Neural cell (in vitro differentiated cells): ENCODE measurements at regions not wholly inside any gene's neighbourhood (a gene's known extent, or its start where the extent isn't known, plus 50 kb on each side); places are given as distances from the start of the nearest gene placed in this dataset.

Experiments used
- CTCF ChIP-seq: fragments of 450-650 bp; IDR thresholded peaks from 2 replicates; pipeline ENCODE4 v1.5.1; 2014; ENCODE audit warnings: antibody characterized with exemption, mild to moderate bottlenecking, moderate library complexity; ENCODE audit not compliant: poor library complexity, severe bottlenecking
- EZH2 ChIP-seq: fragments of 200-600, 300-800 bp; shearing (Covaris generic), sonication (generic); IDR thresholded peaks from 2 replicates; pipeline ENCODE4 v1.6.1; 2014; ENCODE audit warnings: antibody characterized with exemption, low read length, borderline replicate concordance, mild to moderate bottlenecking; ENCODE audit not compliant: insufficient read depth, poor library complexity, severe bottlenecking
- POLR2AphosphoS5 ChIP-seq: IDR thresholded peaks from 2 replicates; pipeline ENCODE4 v1.6.1; 2012
- RAD21 ChIP-seq: fragments of 450-650 bp; conservative IDR thresholded peaks from 2 replicates; pipeline ENCODE4 v1.6.1; 2014; ENCODE audit warnings: antibody characterized with exemption, mild to moderate bottlenecking, moderate library complexity
- REST ChIP-seq: IDR thresholded peaks from 2 replicates; pipeline ENCODE4 v1.6.1; 2012; ENCODE audit warnings: borderline replicate concordance
- SMC3 ChIP-seq: fragments of 450-650 bp; conservative IDR thresholded peaks from 2 replicates; pipeline ENCODE4 v1.6.1; 2014; ENCODE audit warnings: antibody characterized with exemption, mild to moderate bottlenecking, moderate library complexity; ENCODE audit not compliant: poor library complexity
- TAF1 ChIP-seq: IDR thresholded peaks from 2 replicates; pipeline ENCODE4 v1.6.1; 2012; ENCODE audit warnings: low read depth

- no peak for TF ChIP-seq POLR2AphosphoS5
- no peak for TF ChIP-seq CTCF
- TF ChIP-seq SMC3 = no peak
- no peak for TF ChIP-seq REST
- TF ChIP-seq TAF1 = no peak
- TF ChIP-seq RAD21 = no peak
- no peak for TF ChIP-seq EZH2
Observed at GRCh38 chr10:43925793-43926192, 277.1 kb upstream of the ZNF32 start.
